ENCODE measurements at regions not wholly inside any gene's neighbourhood (a gene's known extent, or its start where the extent isn't known, plus 50 kb on each side); places are given as distances from the start of the nearest gene placed in this dataset.

DNA sequence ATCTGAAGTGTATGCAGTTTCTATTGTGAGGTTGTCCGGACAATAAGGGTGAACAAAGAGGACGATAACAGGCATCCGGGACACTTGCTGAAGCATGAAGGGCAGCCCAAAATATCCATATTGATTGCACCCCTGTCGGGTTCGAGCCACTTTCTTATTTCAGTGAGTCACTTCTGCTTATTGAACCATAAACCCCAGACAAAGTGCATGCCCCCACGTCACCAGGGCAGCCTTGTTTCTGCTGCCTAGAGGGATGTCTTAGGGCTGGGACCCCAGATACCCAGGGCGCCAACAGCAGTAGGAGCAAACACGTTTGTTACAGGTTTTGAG is 175.3 kb upstream of the LYZL1 start:
- no peak overlapping the region for H3K27ac ChIP-seq
- no peak overlapping the region for H3K4me3 ChIP-seq
- H3K27me3 ChIP-seq = no peaks in the 10 kb centered on the region
- peaks cover 3 to 17% (median 14%) of the 10 kb centered on the region in 4 donors for H3K9me3 ChIP-seq
- no peaks in the 10 kb centered on the region for H3K4me1 ChIP-seq
- ATAC-seq (ENCODE audit: low FRiP score in 2 of 2) (no peak), DNase-seq (no peak)
- no peaks in the 10 kb centered on the region for H3K36me3 ChIP-seq
- no peak for TF ChIP-seq POLR2A (IDR thresholded peaks at IDR 0.05)
- no peak for TF ChIP-seq POLR2AphosphoS5 (IDR thresholded peaks at IDR 0.05)
- no peak for TF ChIP-seq EP300 (IDR thresholded peaks at IDR 0.05)
- TF ChIP-seq, protein P1, sequence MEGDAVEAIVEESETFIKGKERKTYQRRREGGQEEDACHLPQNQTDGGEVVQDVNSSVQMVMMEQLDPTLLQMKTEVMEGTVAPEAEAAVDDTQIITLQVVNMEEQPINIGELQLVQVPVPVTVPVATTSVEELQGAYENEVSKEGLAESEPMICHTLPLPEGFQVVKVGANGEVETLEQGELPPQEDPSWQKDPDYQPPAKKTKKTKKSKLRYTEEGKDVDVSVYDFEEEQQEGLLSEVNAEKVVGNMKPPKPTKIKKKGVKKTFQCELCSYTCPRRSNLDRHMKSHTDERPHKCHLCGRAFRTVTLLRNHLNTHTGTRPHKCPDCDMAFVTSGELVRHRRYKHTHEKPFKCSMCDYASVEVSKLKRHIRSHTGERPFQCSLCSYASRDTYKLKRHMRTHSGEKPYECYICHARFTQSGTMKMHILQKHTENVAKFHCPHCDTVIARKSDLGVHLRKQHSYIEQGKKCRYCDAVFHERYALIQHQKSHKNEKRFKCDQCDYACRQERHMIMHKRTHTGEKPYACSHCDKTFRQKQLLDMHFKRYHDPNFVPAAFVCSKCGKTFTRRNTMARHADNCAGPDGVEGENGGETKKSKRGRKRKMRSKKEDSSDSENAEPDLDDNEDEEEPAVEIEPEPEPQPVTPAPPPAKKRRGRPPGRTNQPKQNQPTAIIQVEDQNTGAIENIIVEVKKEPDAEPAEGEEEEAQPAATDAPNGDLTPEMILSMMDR (IDR thresholded peaks at IDR 0.05) = no peak
- WGBS, 2 donors = 55 to 57% methylated on average over 8 of the region's 8 CpGs

DNA sequence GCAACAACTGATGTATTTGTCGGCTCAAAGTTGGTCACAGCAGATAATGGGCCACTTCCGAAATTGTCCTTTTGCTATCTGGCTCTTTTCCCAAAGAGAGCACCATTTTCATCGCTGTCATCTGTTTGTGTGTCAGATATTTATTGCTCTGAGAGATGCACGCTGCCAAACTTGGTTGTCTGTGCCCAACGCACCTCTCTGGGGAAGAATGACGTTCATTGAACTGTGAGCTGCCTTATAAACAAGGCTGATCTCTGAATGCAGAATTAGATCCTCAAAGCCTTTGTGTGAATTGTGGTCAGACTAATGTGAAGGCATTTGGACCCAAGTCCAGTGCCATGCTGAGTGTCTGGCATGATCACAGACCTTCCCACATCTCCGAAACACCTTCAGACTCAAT is 174.7 kb upstream of the LYZL1 start:
- no peaks in the 10 kb centered on the region for H3K36me3 ChIP-seq
- H3K27me3 ChIP-seq = no peaks in the 10 kb centered on the region
- H3K9me3 ChIP-seq = peaks cover 3 to 17% (median 14%) of the 10 kb centered on the region in 4 donors
- ATAC-seq (ENCODE audit: low FRiP score in 2 of 2) (no peak), DNase-seq (no peak)
- TF ChIP-seq, protein P1 (IDR thresholded peaks at IDR 0.05) = no peak
- no peak for TF ChIP-seq POLR2A (IDR thresholded peaks at IDR 0.05)
- TF ChIP-seq EP300 (IDR thresholded peaks at IDR 0.05) = no peak
- no peak for TF ChIP-seq POLR2AphosphoS5 (IDR thresholded peaks at IDR 0.05)
- WGBS, 2 donors = 89 to 90% methylated on average over 7 of the region's 7 CpGs
- no peaks in the 10 kb centered on the region for H3K4me1 ChIP-seq
- no peak overlapping the region for H3K4me3 ChIP-seq
- no peak overlapping the region for H3K27ac ChIP-seq

DNA sequence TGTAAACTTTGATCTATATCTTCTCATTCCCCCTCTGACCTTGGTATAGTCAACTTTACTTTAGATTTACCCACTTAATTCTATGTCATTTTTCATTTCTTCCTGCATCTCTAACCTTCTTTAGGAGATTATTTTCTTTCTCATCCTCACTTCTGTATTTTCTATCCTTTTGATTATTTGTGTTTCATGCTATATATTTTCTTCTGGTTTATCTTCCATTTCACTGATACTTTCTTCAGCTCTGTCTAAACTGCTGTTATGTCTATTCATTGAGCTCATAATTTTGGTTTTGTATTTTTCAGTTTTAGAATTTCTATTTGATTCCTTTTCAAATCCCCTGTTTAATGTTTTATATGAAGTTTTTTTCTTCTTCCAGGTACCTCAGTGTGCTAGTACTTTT is 171.1 kb upstream of the LYZL1 start:
- Histone ChIP-seq H3K9me3 (peaks cover 3 to 17% (median 14%) of the 10 kb centered on the region in 4 donors), H3K36me3 (no peaks in the 10 kb centered on the region), H3K27me3 (no peaks in the 10 kb centered on the region), H3K4me3 (no peak overlapping the region), H3K27ac (no peak overlapping the region), H3K4me1 (no peaks in the 10 kb centered on the region)
- DNase-seq (no peak), ATAC-seq (ENCODE audit: low FRiP score in 2 of 2) (no peak)
- no peak for TF ChIP-seq POLR2A (IDR thresholded peaks at IDR 0.05)
- no peak for TF ChIP-seq EP300 (IDR thresholded peaks at IDR 0.05)
- TF ChIP-seq, protein P1 (IDR thresholded peaks at IDR 0.05) = no peak
- no peak for TF ChIP-seq POLR2AphosphoS5 (IDR thresholded peaks at IDR 0.05)

DNA sequence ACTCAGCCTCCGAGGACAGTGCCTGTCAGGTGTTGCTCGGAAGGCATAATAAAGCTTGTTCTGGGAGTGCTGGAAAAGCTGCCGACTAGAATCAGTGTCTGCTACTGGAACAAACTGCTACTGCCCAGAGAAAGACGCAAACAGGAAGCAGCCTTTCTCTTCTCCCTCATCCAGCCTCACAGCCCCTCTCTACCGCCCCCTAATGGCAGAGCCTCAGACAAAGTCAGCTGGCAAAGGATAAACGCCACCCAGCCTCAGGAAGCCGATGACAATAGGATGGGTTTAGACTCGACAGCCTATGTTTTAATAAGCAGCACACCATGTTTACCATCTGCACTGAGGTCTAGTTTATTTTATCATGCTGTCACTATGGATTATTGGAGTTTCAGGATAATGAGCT is 169.5 kb upstream of the LYZL1 start:
- DNase-seq = no peak
- Histone ChIP-seq H3K27me3 (no peaks in the 10 kb centered on the region), H3K27ac (no peak overlapping the region), H3K4me3 (no peak overlapping the region), H3K4me1 (no peaks in the 10 kb centered on the region), H3K9me3 (peaks cover 3 to 17% (median 14%) of the 10 kb centered on the region in 4 donors), H3K36me3 (no peaks in the 10 kb centered on the region)
- peak in 1 of 2 donors; percentile 23 for ATAC-seq (ENCODE audit: low FRiP score in 2 of 2)
- TF ChIP-seq POLR2A (IDR thresholded peaks at IDR 0.05) (no peak), EP300 (IDR thresholded peaks at IDR 0.05) (no peak), POLR2AphosphoS5 (IDR thresholded peaks at IDR 0.05) (no peak)
- TF ChIP-seq, protein P1 (IDR thresholded peaks at IDR 0.05) = peak in 1 of 6 experiments; percentile 38
- 37 to 55% methylated on average over 8 of the region's 8 CpGs for WGBS, 2 donors

DNA sequence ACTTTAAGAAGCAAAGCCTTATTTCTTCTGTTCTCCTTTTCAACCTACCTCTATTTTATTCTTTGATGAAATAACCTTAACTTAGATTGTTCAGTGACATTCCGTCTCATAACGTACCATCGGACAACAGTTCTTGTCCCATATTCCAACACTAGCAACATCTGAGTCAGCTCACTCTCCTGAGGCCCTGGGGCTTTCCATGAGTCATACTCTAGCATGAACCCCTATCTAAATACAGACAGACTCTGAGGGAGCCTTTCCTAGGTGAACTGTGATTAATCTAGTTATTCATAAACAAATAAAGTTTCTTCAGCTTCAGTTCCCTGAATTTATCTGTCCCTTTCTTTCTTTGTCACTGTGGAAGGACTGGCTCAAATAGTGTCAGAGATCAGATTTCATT is 168.7 kb upstream of the LYZL1 start:
- Histone ChIP-seq H3K4me1 (no peaks in the 10 kb centered on the region), H3K27ac (no peak overlapping the region), H3K27me3 (no peaks in the 10 kb centered on the region), H3K36me3 (no peaks in the 10 kb centered on the region), H3K4me3 (no peak overlapping the region), H3K9me3 (peaks cover 3 to 17% (median 14%) of the 10 kb centered on the region in 4 donors)
- WGBS, 2 donors = 91 to 94% methylated on average over 3 of the region's 3 CpGs
- ATAC-seq (ENCODE audit: low FRiP score in 2 of 2) = peak in 1 of 2 donors; percentile 72
- no peak for DNase-seq
- TF ChIP-seq EP300 (IDR thresholded peaks at IDR 0.05) (no peak), POLR2A (IDR thresholded peaks at IDR 0.05) (no peak), POLR2AphosphoS5 (IDR thresholded peaks at IDR 0.05) (no peak)
- TF ChIP-seq, protein P1 (IDR thresholded peaks at IDR 0.05) = no peak
